Upper lobe of left lung (tissue), 4 donors: ENCODE measurements at regions not wholly inside any gene's neighbourhood (a gene's known extent, or its start where the extent isn't known, plus 50 kb on each side); places are given as distances from the start of the nearest gene placed in this dataset.

ENCODE experiments used
- EP300 ChIP-seq, 4 donors: sonication (generic); formaldehyde crosslinking; IDR thresholded peaks; one replicate each; pipeline ENCODE4 v1.5.1; 2017; ENCODE audit warnings: antibody characterized with exemption in 4 of 4, control low read depth in 2 of 4
- POLR2A ChIP-seq, 4 donors: fragments of 450-650 bp; IDR thresholded peaks; one replicate each; pipeline ENCODE4 v1.5.1; 2016 to 2017; ENCODE audit warnings: antibody characterized with exemption in 4 of 4, mild to moderate bottlenecking in 2 of 4
- POLR2AphosphoS5 ChIP-seq, 2 donors: sonication (generic); formaldehyde crosslinking; IDR thresholded peaks; one replicate each; pipeline ENCODE4 v1.5.1; 2017; ENCODE audit warnings: antibody characterized with exemption in 2 of 2
- TF ChIP-seq, protein P1 (sequence below), 6 experiments: fragments of 450-650 bp in 4 of 6; fragments of 200-600 bp in 2 of 6; sonication (generic) in 2 of 6; IDR thresholded peaks; one replicate each; pipeline ENCODE4 v1.5.1; 2016 to 2019; ENCODE audit warnings: antibody characterized with exemption in 6 of 6

DNA sequence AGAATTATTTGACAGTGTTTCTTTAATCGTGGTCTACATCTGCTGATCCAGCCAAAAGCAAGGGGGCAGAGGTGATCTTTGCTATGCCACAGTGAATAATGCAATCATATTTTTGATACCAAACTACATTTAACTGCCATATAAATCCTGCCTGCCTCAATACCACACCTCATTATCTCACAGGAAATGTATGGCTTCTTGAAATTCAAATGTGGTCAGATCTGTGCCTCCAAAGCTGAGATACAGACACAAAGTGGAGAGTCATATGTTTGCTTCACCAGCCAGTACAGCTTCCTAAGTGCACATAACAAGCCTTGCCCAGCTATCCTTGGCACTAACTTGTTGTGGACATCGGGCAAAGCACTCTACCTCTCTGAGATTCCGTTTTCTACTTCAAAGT, 250.0 kb upstream of the NFIA start:
- TF ChIP-seq, protein P1, sequence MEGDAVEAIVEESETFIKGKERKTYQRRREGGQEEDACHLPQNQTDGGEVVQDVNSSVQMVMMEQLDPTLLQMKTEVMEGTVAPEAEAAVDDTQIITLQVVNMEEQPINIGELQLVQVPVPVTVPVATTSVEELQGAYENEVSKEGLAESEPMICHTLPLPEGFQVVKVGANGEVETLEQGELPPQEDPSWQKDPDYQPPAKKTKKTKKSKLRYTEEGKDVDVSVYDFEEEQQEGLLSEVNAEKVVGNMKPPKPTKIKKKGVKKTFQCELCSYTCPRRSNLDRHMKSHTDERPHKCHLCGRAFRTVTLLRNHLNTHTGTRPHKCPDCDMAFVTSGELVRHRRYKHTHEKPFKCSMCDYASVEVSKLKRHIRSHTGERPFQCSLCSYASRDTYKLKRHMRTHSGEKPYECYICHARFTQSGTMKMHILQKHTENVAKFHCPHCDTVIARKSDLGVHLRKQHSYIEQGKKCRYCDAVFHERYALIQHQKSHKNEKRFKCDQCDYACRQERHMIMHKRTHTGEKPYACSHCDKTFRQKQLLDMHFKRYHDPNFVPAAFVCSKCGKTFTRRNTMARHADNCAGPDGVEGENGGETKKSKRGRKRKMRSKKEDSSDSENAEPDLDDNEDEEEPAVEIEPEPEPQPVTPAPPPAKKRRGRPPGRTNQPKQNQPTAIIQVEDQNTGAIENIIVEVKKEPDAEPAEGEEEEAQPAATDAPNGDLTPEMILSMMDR (IDR thresholded peaks at IDR 0.05) = no peak
- TF ChIP-seq POLR2A (IDR thresholded peaks at IDR 0.05) (no peak), POLR2AphosphoS5 (IDR thresholded peaks at IDR 0.05) (no peak), EP300 (IDR thresholded peaks at IDR 0.05) (no peak)
